A549 (cell line): ENCODE measurements at regions not wholly inside any gene's neighbourhood (a gene's known extent, or its start where the extent isn't known, plus 50 kb on each side); places are given as distances from the start of the nearest gene placed in this dataset.

Experiments
- CEBPB ChIP-seq, 2 experiments: fragments of >200 bp in 1 of 2; sonication (Bioruptor Twin) in 1 of 2; formaldehyde crosslinking in 1 of 2; IDR thresholded peaks; 2 replicates each; pipeline ENCODE4 v1.6.1; 2012 to 2016
- CTCF ChIP-seq: fragments of >200 bp; sonication (Bioruptor Twin); formaldehyde crosslinking; IDR thresholded peaks from 3 replicates; pipeline ENCODE4 v1.5.1; 2016
- MAX ChIP-seq: IDR thresholded peaks from 2 replicates; pipeline ENCODE4 v1.6.1; 2012
- NFE2L2 ChIP-seq: fragments of 150-350 bp; conservative IDR thresholded peaks from 2 replicates; pipeline ENCODE4 v1.6.1; 2014; ENCODE audit warnings: low read length
- POLR2A ChIP-seq: IDR thresholded peaks from 2 replicates; pipeline ENCODE4 v1.6.1; 2012; ENCODE audit warnings: mild to moderate bottlenecking, low read length
- REST ChIP-seq: fragments of 200-600 bp; sonication (generic); IDR thresholded peaks from 2 replicates; pipeline ENCODE4 v1.6.1; 2016; ENCODE audit warnings: antibody characterized with exemption, mild to moderate bottlenecking, moderate library complexity

- TF ChIP-seq CTCF (no peak), REST (no peak), POLR2A (no peak), CEBPB (IDR thresholded peaks at IDR 0.05) (no peak), MAX (no peak), NFE2L2 (no peak)
These were observed 549.2 kb upstream of the MKI67 start for GRCh38 chr10:128675405-128675804.
